HG03060 (cell line): ENCODE measurements at regions not wholly inside any gene's neighbourhood (a gene's known extent, or its start where the extent isn't known, plus 50 kb on each side); places are given as distances from the start of the nearest gene placed in this dataset.

Source experiments
- ATAC-seq: cut with Tn5 transposase; IDR thresholded peaks from one replicate; pipeline ENCODE4 v1.9.1; 2021; ENCODE audit warnings: low read depth, moderate number of reproducible peaks; ENCODE audit not compliant: unreplicated experiment

GRCh38 chr11:97964332-97965004, 1056.3 kb upstream of the CNTN5 start:
- ATAC-seq: no peak

- ATAC-seq: no peak
Observed at GRCh38 chr11:97965849-97966646, 1054.7 kb upstream of the CNTN5 start.

- ATAC-seq: no peak
Observed at GRCh38 chr11:97966901-97967300, 1053.8 kb upstream of the CNTN5 start.

- ATAC-seq: no peak
Observed at GRCh38 chr11:97968071-97968470, 1052.7 kb upstream of the CNTN5 start.

GRCh38 chr11:97972731-97973130, 1048.0 kb upstream of the CNTN5 start:
- ATAC-seq: no peak

GRCh38 chr11:97973352-97973857, 1047.3 kb upstream of the CNTN5 start:
- no peak for ATAC-seq

GRCh38 chr11:97974798-97975498, 1045.8 kb upstream of the CNTN5 start:
- ATAC-seq: no peak

GRCh38 chr11:97977726-97978125, 1043.0 kb upstream of the CNTN5 start:
- no peak for ATAC-seq

- no peak for ATAC-seq
Observed at GRCh38 chr11:97979741-97980140, 1041.0 kb upstream of the CNTN5 start.

- ATAC-seq: no peak
Observed at GRCh38 chr11:97982512-97982911, 1038.2 kb upstream of the CNTN5 start.

GRCh38 chr11:97989121-97989520, 1031.6 kb upstream of the CNTN5 start:
- no peak for ATAC-seq

GRCh38 chr11:97990162-97990920, 1030.4 kb upstream of the CNTN5 start:
- ATAC-seq: no peak

GRCh38 chr11:97993562-97993961, 1027.2 kb upstream of the CNTN5 start:
- ATAC-seq: no peak

- no peak for ATAC-seq
Observed at GRCh38 chr11:97995874-97996273, 1024.9 kb upstream of the CNTN5 start.

GRCh38 chr11:97996762-97997161, 1024.0 kb upstream of the CNTN5 start:
- ATAC-seq: no peak

GRCh38 chr11:98003606-98004371, 1017.0 kb upstream of the CNTN5 start:
- no peak for ATAC-seq

- ATAC-seq: no peak
Observed at GRCh38 chr11:98007072-98007471, 1013.7 kb upstream of the CNTN5 start.

- no peak for ATAC-seq
Observed at GRCh38 chr11:98027652-98028051, 993.1 kb upstream of the CNTN5 start.

GRCh38 chr11:98029832-98030231, 990.9 kb upstream of the CNTN5 start:
- ATAC-seq: no peak

- ATAC-seq: no peak
Observed at GRCh38 chr11:98036810-98037209, 983.9 kb upstream of the CNTN5 start.
